Mononuclear cell (primary cell): ENCODE measurements at regions not wholly inside any gene's neighbourhood (a gene's known extent, or its start where the extent isn't known, plus 50 kb on each side); places are given as distances from the start of the nearest gene placed in this dataset.

Source experiments
- H3K27me3 ChIP-seq: 2 replicates; pipeline ENCODE4 v1.6.0; 2011; ENCODE audit warnings: low read length, control low read depth; ENCODE audit not compliant: insufficient read depth
- H3K4me1 ChIP-seq: 2 replicates; pipeline ENCODE4 v1.5.1; 2011; ENCODE audit warnings: mild to moderate bottlenecking, low read length, control low read depth; ENCODE audit not compliant: insufficient read depth
- H3K4me3 ChIP-seq: 2 replicates; pipeline ENCODE4 v1.5.1; 2011; ENCODE audit warnings: mild to moderate bottlenecking, low read length, moderate library complexity
- H3K9me3 ChIP-seq: 2 replicates; pipeline ENCODE4 v1.5.1; 2011; ENCODE audit warnings: low read depth, mild to moderate bottlenecking, control low read depth, low read length

GRCh38 chr16:79480056-79480455 lies 120.5 kb downstream of the MAF start:
- Histone ChIP-seq H3K9me3 (no peaks in the 10 kb centered on the region), H3K27me3 (no peaks in the 10 kb centered on the region), H3K4me3 (no peak overlapping the region), H3K4me1 (peaks cover 21% of the 10 kb centered on the region)

DNA sequence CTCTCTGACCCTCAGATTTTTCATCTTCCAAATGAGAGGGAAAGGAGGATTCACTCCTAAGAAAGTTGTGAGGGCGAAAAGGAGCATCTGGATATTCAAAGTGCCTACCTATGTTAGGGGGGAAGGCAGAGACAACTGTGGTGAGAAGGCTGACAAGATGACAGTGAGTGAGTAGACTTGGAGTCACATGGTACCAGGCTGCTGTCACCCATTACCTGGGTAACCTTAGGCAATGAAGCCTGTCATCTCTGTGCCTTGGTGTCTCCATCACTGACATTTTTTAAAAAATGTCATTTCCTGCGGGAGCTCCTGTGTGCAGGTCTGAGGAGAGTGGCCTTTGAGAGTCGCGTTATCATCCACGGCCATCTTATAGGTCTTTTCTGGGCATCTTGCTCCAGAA lies 124.0 kb downstream of the MAF start:
- Histone ChIP-seq H3K4me3 (no peak overlapping the region), H3K9me3 (no peaks in the 10 kb centered on the region), H3K4me1 (peaks cover 13% of the 10 kb centered on the region)

DNA sequence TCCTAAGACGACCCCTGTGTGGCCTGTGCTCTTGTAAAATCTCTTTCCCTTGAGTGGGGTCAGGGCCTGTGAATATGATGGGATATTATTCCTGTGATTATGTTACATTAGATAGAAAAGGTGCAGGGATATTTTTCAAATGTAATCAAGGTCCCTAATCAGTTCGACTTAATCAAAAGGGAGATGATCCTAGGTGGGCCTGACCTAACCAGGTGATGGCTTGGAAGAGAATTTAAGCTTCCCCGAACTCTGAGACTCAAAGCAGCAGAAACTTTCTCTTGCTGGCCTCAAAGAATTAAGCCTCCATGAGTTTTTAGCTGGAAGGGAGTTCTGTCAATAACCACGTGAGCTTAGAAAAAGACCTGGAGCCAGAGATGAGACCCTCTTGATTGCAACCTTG lies 124.7 kb downstream of the MAF start:
- Histone ChIP-seq H3K4me1 (peaks cover 8% of the 10 kb centered on the region), H3K27me3 (no peaks in the 10 kb centered on the region), H3K9me3 (no peaks in the 10 kb centered on the region), H3K4me3 (no peak overlapping the region)

More for the DNA sequence above, 124.0 kb downstream of the MAF start:
- no peaks in the 10 kb centered on the region for H3K27me3 ChIP-seq

DNA sequence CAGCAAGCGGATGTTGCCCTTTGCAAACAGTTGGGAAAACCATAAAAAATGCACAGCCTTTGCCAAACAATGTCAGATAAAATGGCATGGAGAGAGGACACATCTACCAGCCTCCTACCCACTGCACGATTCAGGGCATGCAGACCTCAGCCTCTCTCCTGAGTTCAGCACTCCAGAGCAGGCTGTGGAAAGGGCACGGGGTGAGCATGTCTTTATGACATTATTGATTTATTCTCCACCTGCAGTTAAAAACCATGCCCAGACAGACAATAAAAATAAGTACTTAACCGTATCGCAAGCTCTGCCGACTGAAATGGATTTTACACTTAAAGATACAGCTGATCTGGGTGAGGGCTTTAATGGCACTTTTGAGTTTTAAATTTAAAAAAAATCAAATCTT lies 127.1 kb downstream of the MAF start:
- H3K4me3 ChIP-seq = no peak overlapping the region
- no peaks in the 10 kb centered on the region for H3K9me3 ChIP-seq
- H3K27me3 ChIP-seq = no peaks in the 10 kb centered on the region
- peaks cover 8% of the 10 kb centered on the region for H3K4me1 ChIP-seq

- Histone ChIP-seq H3K9me3 (no peaks in the 10 kb centered on the region), H3K4me1 (peaks cover 8% of the 10 kb centered on the region), H3K4me3 (no peak overlapping the region), H3K27me3 (no peaks in the 10 kb centered on the region)
Measured at GRCh38 chr16:79472426-79472825, 128.1 kb downstream of the MAF start.

DNA sequence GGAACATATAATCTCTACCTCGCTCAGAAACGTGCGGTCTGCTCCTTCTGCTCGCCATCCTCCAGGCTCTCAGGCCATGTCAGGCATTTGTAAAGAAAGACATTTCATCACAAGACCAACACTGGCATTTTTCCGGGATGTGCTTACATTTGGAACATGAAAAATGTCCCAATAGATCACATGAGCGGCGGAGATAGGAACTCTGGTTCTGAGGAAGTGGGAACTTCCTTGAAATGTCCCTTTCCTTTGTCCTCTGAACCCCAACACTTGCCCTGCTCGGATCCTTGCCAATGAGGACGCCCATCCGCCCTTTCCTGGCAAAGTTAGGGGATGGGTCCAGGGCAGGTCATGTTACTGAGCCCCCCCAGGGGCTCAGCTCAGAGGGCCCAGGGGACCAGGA lies 130.5 kb downstream of the MAF start:
- Histone ChIP-seq H3K4me1 (peaks cover 8% of the 10 kb centered on the region), H3K4me3 (no peak overlapping the region), H3K27me3 (no peaks in the 10 kb centered on the region), H3K9me3 (no peaks in the 10 kb centered on the region)

- Histone ChIP-seq H3K9me3 (no peaks in the 10 kb centered on the region), H3K4me3 (no peak overlapping the region), H3K27me3 (peaks cover 3% of the 10 kb centered on the region), H3K4me1 (peaks cover 16% of the 10 kb centered on the region)
Measured at GRCh38 chr16:79468631-79469030, 131.9 kb downstream of the MAF start.

GRCh38 chr16:79468121-79468552 lies 132.4 kb downstream of the MAF start:
- peaks cover 3% of the 10 kb centered on the region for H3K27me3 ChIP-seq
- H3K9me3 ChIP-seq = no peaks in the 10 kb centered on the region
- peaks cover 17% of the 10 kb centered on the region for H3K4me1 ChIP-seq
- no peak overlapping the region for H3K4me3 ChIP-seq

DNA sequence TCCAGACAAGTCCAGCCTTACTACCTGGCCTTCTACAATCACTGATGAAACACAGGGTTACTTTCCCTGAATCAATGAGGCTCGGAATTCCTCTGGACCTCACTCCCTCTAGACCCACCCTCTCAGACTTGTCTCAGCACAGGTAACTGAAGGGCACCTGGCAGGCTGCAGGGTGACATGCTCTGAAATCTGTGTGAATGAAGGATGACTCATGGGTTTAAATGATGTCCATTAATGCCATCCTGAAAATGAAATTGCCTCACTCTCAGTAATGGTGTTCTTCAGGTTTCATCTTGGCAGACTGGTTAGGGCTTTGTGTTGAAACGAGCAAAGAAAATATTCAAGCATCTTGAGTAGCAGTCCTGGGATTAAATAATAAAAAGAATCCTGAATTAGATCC lies 134.4 kb downstream of the MAF start:
- peaks cover 3% of the 10 kb centered on the region for H3K27me3 ChIP-seq
- H3K4me3 ChIP-seq = no peak overlapping the region
- peaks cover 11% of the 10 kb centered on the region for H3K4me1 ChIP-seq

GRCh38 chr16:79463841-79464240 lies 136.7 kb downstream of the MAF start:
- Histone ChIP-seq H3K4me3 (no peak overlapping the region), H3K9me3 (no peaks in the 10 kb centered on the region), H3K27me3 (peaks cover 3% of the 10 kb centered on the region), H3K4me1 (peaks cover 11% of the 10 kb centered on the region)

More for the DNA sequence above, 134.4 kb downstream of the MAF start:
- H3K9me3 ChIP-seq = no peaks in the 10 kb centered on the region

- peaks cover 9% of the 10 kb centered on the region for H3K4me1 ChIP-seq
- no peaks in the 10 kb centered on the region for H3K27me3 ChIP-seq
- H3K4me3 ChIP-seq = no peak overlapping the region
- no peaks in the 10 kb centered on the region for H3K9me3 ChIP-seq
Measured at GRCh38 chr16:79456036-79456435, 144.5 kb downstream of the MAF start.

DNA sequence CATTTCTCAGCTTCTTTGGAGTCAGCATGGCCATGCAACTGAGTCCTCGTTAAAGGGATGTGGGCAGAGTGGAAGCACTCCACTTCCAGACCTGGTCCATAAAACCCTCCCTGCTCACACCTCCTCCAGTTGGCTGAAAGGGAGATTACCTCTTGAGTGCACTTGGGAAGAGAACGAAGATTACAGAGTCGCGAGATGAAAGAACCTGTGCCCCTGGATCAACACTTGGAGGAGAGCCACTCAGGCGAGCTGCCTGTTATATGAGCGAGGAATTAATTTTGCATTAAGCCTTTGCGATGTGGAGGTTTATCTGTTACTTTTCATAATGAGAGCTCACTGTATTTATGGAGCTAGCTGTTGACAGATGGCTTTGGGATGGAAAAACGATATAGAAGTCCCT lies 147.9 kb downstream of the MAF start:
- H3K27me3 ChIP-seq = no peaks in the 10 kb centered on the region
- H3K4me1 ChIP-seq = peaks cover 28% of the 10 kb centered on the region
- H3K9me3 ChIP-seq = no peaks in the 10 kb centered on the region
- no peak overlapping the region for H3K4me3 ChIP-seq

- Histone ChIP-seq H3K4me3 (no peak overlapping the region), H3K27me3 (no peaks in the 10 kb centered on the region), H3K4me1 (peaks cover 28% of the 10 kb centered on the region), H3K9me3 (no peaks in the 10 kb centered on the region)
Measured at GRCh38 chr16:79451196-79451816, 149.2 kb downstream of the MAF start.

GRCh38 chr16:79449900-79450299 lies 150.6 kb downstream of the MAF start:
- Histone ChIP-seq H3K9me3 (no peaks in the 10 kb centered on the region), H3K4me1 (peaks cover 28% of the 10 kb centered on the region), H3K4me3 (no peak overlapping the region), H3K27me3 (no peaks in the 10 kb centered on the region)

GRCh38 chr16:79449067-79449769 lies 151.3 kb downstream of the MAF start:
- H3K9me3 ChIP-seq = no peaks in the 10 kb centered on the region
- H3K27me3 ChIP-seq = no peaks in the 10 kb centered on the region
- H3K4me1 ChIP-seq = peaks cover 28% of the 10 kb centered on the region
- H3K4me3 ChIP-seq = no peak overlapping the region

DNA sequence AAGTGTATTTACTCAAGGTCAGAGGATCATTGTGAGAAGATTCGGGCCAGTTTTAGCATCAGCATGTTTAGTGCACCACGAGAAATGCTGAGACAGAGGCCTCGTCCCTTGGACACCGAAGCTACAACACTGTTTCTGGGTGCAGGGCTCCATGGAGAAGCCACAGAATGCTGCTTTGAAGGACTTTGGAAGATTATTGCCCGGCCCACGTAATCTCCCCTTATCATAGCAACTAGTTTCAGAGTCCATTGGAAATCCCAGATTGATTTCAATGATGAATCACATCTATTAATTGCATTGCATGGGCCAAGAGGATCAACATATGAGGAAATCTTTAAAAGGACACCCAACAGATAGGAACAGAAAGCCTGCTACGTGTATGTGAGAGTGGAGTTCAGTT lies 156.0 kb downstream of the MAF start:
- Histone ChIP-seq H3K4me1 (peaks cover 5% of the 10 kb centered on the region), H3K27me3 (no peaks in the 10 kb centered on the region), H3K9me3 (no peaks in the 10 kb centered on the region), H3K4me3 (no peak overlapping the region)
